Hippocampal formation (tissue), 2 donors: ENCODE measurements at regions not wholly inside any gene's neighbourhood (a gene's known extent, or its start where the extent isn't known, plus 50 kb on each side); places are given as distances from the start of the nearest gene placed in this dataset.
A peak's percentile ranks its signal among the peaks of the same experiment; 100 is the strongest.

Experiments
- DNase-seq, 2 donors: peaks; one replicate each; lab custom pipeline; 2025; lab: John Stamatoyannopoulos, UW

- no peak for DNase-seq
Measured at GRCh38 chr2:235358981-235359471, 134.8 kb upstream of the AGAP1 start.

- DNase-seq, result no peak
Measured at GRCh38 chr2:235360446-235360845, 133.4 kb upstream of the AGAP1 start.

- DNase-seq, result no peak
Measured at GRCh38 chr2:235365743-235366142, 128.1 kb upstream of the AGAP1 start.

- no peak for DNase-seq
Measured at GRCh38 chr2:235366390-235366789, 127.5 kb upstream of the AGAP1 start.

GRCh38 chr2:235366807-235367206, 127.0 kb upstream of the AGAP1 start:
- no peak for DNase-seq

- no peak for DNase-seq
Measured at GRCh38 chr2:235371018-235371417, 122.8 kb upstream of the AGAP1 start.

GRCh38 chr2:235373171-235373570, 120.7 kb upstream of the AGAP1 start:
- DNase-seq, result no peak

GRCh38 chr2:235377176-235377575, 116.7 kb upstream of the AGAP1 start:
- no peak for DNase-seq

- no peak for DNase-seq
Measured at GRCh38 chr2:235378246-235378645, 115.6 kb upstream of the AGAP1 start.

- no peak for DNase-seq
Measured at GRCh38 chr2:235378944-235379343, 114.9 kb upstream of the AGAP1 start.

- DNase-seq, result no peak
Measured at GRCh38 chr2:235381261-235381912, 112.5 kb upstream of the AGAP1 start.

GRCh38 chr2:235382179-235382578, 111.7 kb upstream of the AGAP1 start:
- no peak for DNase-seq

GRCh38 chr2:235382601-235383000, 111.2 kb upstream of the AGAP1 start:
- DNase-seq, result no peak

GRCh38 chr2:235383272-235383843, 110.5 kb upstream of the AGAP1 start:
- DNase-seq, result no peak

- peak; percentile 87 to 89 for DNase-seq
Measured at GRCh38 chr2:235384624-235385023, 109.2 kb upstream of the AGAP1 start.

- no peak for DNase-seq
Measured at GRCh38 chr2:235389626-235390025, 104.2 kb upstream of the AGAP1 start.

- DNase-seq, result no peak
Measured at GRCh38 chr2:235390108-235390815, 103.6 kb upstream of the AGAP1 start.

- no peak for DNase-seq
Measured at GRCh38 chr2:235390816-235391194, 103.0 kb upstream of the AGAP1 start.

- no peak for DNase-seq
Measured at GRCh38 chr2:235391921-235392615, 101.8 kb upstream of the AGAP1 start.

- no peak for DNase-seq
Measured at GRCh38 chr2:235394278-235394828, 99.5 kb upstream of the AGAP1 start.

GRCh38 chr2:235396071-235396846, 97.6 kb upstream of the AGAP1 start:
- DNase-seq, result no peak

- no peak for DNase-seq
Measured at GRCh38 chr2:235398321-235398720, 95.5 kb upstream of the AGAP1 start.
